Endodermal cell (in vitro differentiated cells): ENCODE measurements at regions not wholly inside any gene's neighbourhood (a gene's known extent, or its start where the extent isn't known, plus 50 kb on each side); places are given as distances from the start of the nearest gene placed in this dataset.
"Not testable (repeated sequence)": the region's sequence is repeated elsewhere in the genome, so short reads cannot be mapped to it uniquely, and the experiment has no call there.

Experiments used
- DNase-seq: peaks from one replicate; pipeline ENCODE4 v3.0.0-alpha.2; 2017
- H3K27ac ChIP-seq: 2 replicates; pipeline ENCODE4 v1.5.1; 2013; ENCODE audit warnings: mild to moderate bottlenecking, low read depth, low read length, moderate library complexity
- H3K27me3 ChIP-seq: 2 replicates; pipeline ENCODE4 v1.6.1; 2013; ENCODE audit warnings: mild to moderate bottlenecking, low read length, moderate library complexity; ENCODE audit not compliant: insufficient read depth, control insufficient read depth, poor library complexity, severe bottlenecking
- H3K36me3 ChIP-seq: 2 replicates; pipeline ENCODE4 v1.7.0; 2013; ENCODE audit warnings: mild to moderate bottlenecking, low read length, moderate library complexity; ENCODE audit not compliant: control insufficient read depth, insufficient read depth
- H3K4me1 ChIP-seq: one replicate; pipeline ENCODE4 v1.7.0; 2013; ENCODE audit warnings: low read length; ENCODE audit not compliant: control insufficient read depth, insufficient read depth
- H3K4me3 ChIP-seq: 2 replicates; pipeline ENCODE4 v1.5.1; 2013; ENCODE audit warnings: mild to moderate bottlenecking, low read length, moderate library complexity
- H3K9ac ChIP-seq: 2 replicates; pipeline ENCODE4 v1.6.1; 2013; ENCODE audit warnings: mild to moderate bottlenecking, low read length, moderate library complexity; ENCODE audit not compliant: poor library complexity, severe bottlenecking; ENCODE audit errors: extremely low read depth
- H3K9me3 ChIP-seq: 2 replicates; pipeline ENCODE4 v1.6.1; 2013; ENCODE audit warnings: mild to moderate bottlenecking, low read length, moderate library complexity; ENCODE audit not compliant: control insufficient read depth
- H3K27ac Mint-ChIP-seq: 2 replicates; pipeline ENCODE4 v1.8.0; 2020; ENCODE audit warnings: mixed read lengths
- H3K27me3 Mint-ChIP-seq: 2 replicates; pipeline ENCODE4 v1.8.0; 2021; ENCODE audit warnings: mild to moderate bottlenecking, mixed read lengths; ENCODE audit not compliant: insufficient read depth
- H3K36me3 Mint-ChIP-seq: 2 replicates; pipeline ENCODE4 v1.8.0; 2020; ENCODE audit warnings: low read depth, mixed read lengths
- H3K4me1 Mint-ChIP-seq: 2 replicates; pipeline ENCODE4 v1.8.0; 2020; ENCODE audit warnings: mixed read lengths
- H3K4me3 Mint-ChIP-seq: 2 replicates; pipeline ENCODE4 v1.8.0; 2020; ENCODE audit warnings: mild to moderate bottlenecking, moderate library complexity, mixed read lengths
- H3K9me3 Mint-ChIP-seq: 2 replicates; pipeline ENCODE4 v1.8.0; 2020; ENCODE audit warnings: mild to moderate bottlenecking, mixed read lengths
- CTCF ChIP-seq: fragments of 200-600 bp; sonication (generic); conservative IDR thresholded peaks from 2 replicates; pipeline ENCODE4 v1.5.0; 2021; ENCODE audit warnings: antibody characterized with exemption, mild to moderate bottlenecking
- WGBS, 2 experiments: methylation state at CpG; one replicate each; pipeline versions ENCODE4 v1.1.5 to v1.1.7; 2013; ENCODE audit warnings: missing lambda C conversion rate in 2 of 2, mixed read lengths in 1 of 2; ENCODE audit not compliant: insufficient coverage in 1 of 2, insufficient read length in 1 of 2; 5-methylcytosine and 5-hydroxymethylcytosine counted together

- Mint-ChIP-seq H3K9me3 (no peaks in the 10 kb centered on the region), H3K27me3 (peaks cover 16% of the 10 kb centered on the region), H3K36me3 (no peaks in the 10 kb centered on the region), H3K27ac (no peak overlapping the region), H3K4me1 (peaks cover 18% of the 10 kb centered on the region), H3K4me3 (no peak overlapping the region)
- peaks cover 8% of the 10 kb centered on the region for H3K27me3 ChIP-seq
- no peak overlapping the region for H3K9ac ChIP-seq
- no peak overlapping the region for H3K4me3 ChIP-seq
- 84 to 92% methylated on average over 4 of the region's 4 CpGs for WGBS, 2 experiments
- H3K36me3 ChIP-seq: no peaks in the 10 kb centered on the region
- no peak overlapping the region for H3K27ac ChIP-seq
- no peak for DNase-seq
- no peaks in the 10 kb centered on the region for H3K9me3 ChIP-seq
- peaks cover 9% of the 10 kb centered on the region for H3K4me1 ChIP-seq
- TF ChIP-seq CTCF: no peak
These were observed 83.6 kb upstream of the ABHD2 start for GRCh38 chr15:89004726-89005030.

GRCh38 chr15:89007527-89007926 is 80.7 kb upstream of the ABHD2 start:
- WGBS, 2 experiments: 81 to 94% methylated on average over 5 to 7 of the region's 9 CpGs
- not testable (repeated sequence) for DNase-seq, H3K36me3 ChIP-seq, H3K4me3 ChIP-seq, H3K27ac ChIP-seq, H3K9me3 Mint-ChIP-seq, H3K4me1 ChIP-seq, H3K9ac ChIP-seq, H3K27ac Mint-ChIP-seq, H3K9me3 ChIP-seq, H3K27me3 ChIP-seq, H3K36me3 Mint-ChIP-seq, H3K4me3 Mint-ChIP-seq
- Mint-ChIP-seq H3K4me1 (peaks cover 14% of the 10 kb centered on the region), H3K27me3 (peaks cover 12% of the 10 kb centered on the region)

- TF ChIP-seq CTCF: no peak
- Mint-ChIP-seq H3K4me1 (peaks cover 11% of the 10 kb centered on the region), H3K36me3 (no peaks in the 10 kb centered on the region), H3K4me3 (no peak overlapping the region), H3K27me3 (peaks cover 10% of the 10 kb centered on the region), H3K27ac (no peak overlapping the region), H3K9me3 (peaks cover 3% of the 10 kb centered on the region)
- H3K9me3 ChIP-seq: no peaks in the 10 kb centered on the region
- no peaks in the 10 kb centered on the region for H3K36me3 ChIP-seq
- peaks cover 4% of the 10 kb centered on the region for H3K4me1 ChIP-seq
- peaks cover 8% of the 10 kb centered on the region for H3K27me3 ChIP-seq
- no peak overlapping the region for H3K4me3 ChIP-seq
- no peak overlapping the region for H3K27ac ChIP-seq
- H3K9ac ChIP-seq: no peak overlapping the region
- DNase-seq: no peak
These were observed 80.3 kb upstream of the ABHD2 start for GRCh38 chr15:89007989-89008388.

GRCh38 chr15:89009080-89009479 is 79.2 kb upstream of the ABHD2 start:
- no peak for TF ChIP-seq CTCF
- H3K4me1 Mint-ChIP-seq: peaks cover under 1% of the 10 kb centered on the region
- Histone ChIP-seq H3K4me1 (no peaks in the 10 kb centered on the region), H3K9ac (no peak overlapping the region), H3K27ac (no peak overlapping the region), H3K27me3 (peaks cover 8% of the 10 kb centered on the region), H3K9me3 (no peaks in the 10 kb centered on the region), H3K36me3 (no peaks in the 10 kb centered on the region), H3K4me3 (no peak overlapping the region)
- H3K27me3 Mint-ChIP-seq: peaks cover 10% of the 10 kb centered on the region
- no peak for DNase-seq
- H3K4me3 Mint-ChIP-seq: no peak overlapping the region
- no peak overlapping the region for H3K27ac Mint-ChIP-seq
- WGBS, 2 experiments: 90 to 93% methylated on average over 5 to 6 of the region's 6 CpGs
- H3K9me3 Mint-ChIP-seq: peaks cover 7% of the 10 kb centered on the region
- H3K36me3 Mint-ChIP-seq: no peaks in the 10 kb centered on the region
